ENCODE measurements at regions not wholly inside any gene's neighbourhood (a gene's known extent, or its start where the extent isn't known, plus 50 kb on each side); places are given as distances from the start of the nearest gene placed in this dataset.

- no peak overlapping the region for H3K4me3 ChIP-seq (ENCODE audit: low read depth, low read length)
- DNase-seq (ENCODE audit: low read depth): no peak
- TF ChIP-seq MYC (IDR thresholded peaks at IDR 0.05; ENCODE audit: low read depth, low read length): no peak
- TF ChIP-seq MAX (IDR thresholded peaks at IDR 0.05; ENCODE audit: low read depth, low read length): no peak
- TF ChIP-seq POLR2A (IDR thresholded peaks at IDR 0.05; ENCODE audit: extremely low read depth, insufficient read length): no peak
- no peak for TF ChIP-seq CTCF (IDR thresholded peaks at IDR 0.05; ENCODE audit: low read depth, low read length)
Measured at GRCh38 chr2:8361930-8362329, 319.9 kb upstream of the ID2 start.

GRCh38 chr2:8363161-8363560 lies 318.7 kb upstream of the ID2 start:
- no peak overlapping the region for H3K4me3 ChIP-seq (ENCODE audit: low read depth, low read length)
- TF ChIP-seq MYC (IDR thresholded peaks at IDR 0.05; ENCODE audit: low read depth, low read length) (no peak), CTCF (IDR thresholded peaks at IDR 0.05; ENCODE audit: low read depth, low read length) (no peak), POLR2A (IDR thresholded peaks at IDR 0.05; ENCODE audit: extremely low read depth, insufficient read length) (no peak), MAX (IDR thresholded peaks at IDR 0.05; ENCODE audit: low read depth, low read length) (no peak)
- no peak for DNase-seq (ENCODE audit: low read depth)

GRCh38 chr2:8364668-8365067 lies 317.2 kb upstream of the ID2 start:
- TF ChIP-seq POLR2A (IDR thresholded peaks at IDR 0.05; ENCODE audit: extremely low read depth, insufficient read length) (no peak), CTCF (IDR thresholded peaks at IDR 0.05; ENCODE audit: low read depth, low read length) (no peak), MAX (IDR thresholded peaks at IDR 0.05; ENCODE audit: low read depth, low read length) (no peak), MYC (IDR thresholded peaks at IDR 0.05; ENCODE audit: low read depth, low read length) (no peak)
- no peak overlapping the region for H3K4me3 ChIP-seq (ENCODE audit: low read depth, low read length)
- DNase-seq (ENCODE audit: low read depth): no peak

- TF ChIP-seq CTCF (IDR thresholded peaks at IDR 0.05; ENCODE audit: low read depth, low read length) (no peak), POLR2A (IDR thresholded peaks at IDR 0.05; ENCODE audit: extremely low read depth, insufficient read length) (no peak), MYC (IDR thresholded peaks at IDR 0.05; ENCODE audit: low read depth, low read length) (no peak), MAX (IDR thresholded peaks at IDR 0.05; ENCODE audit: low read depth, low read length) (no peak)
- DNase-seq (ENCODE audit: low read depth): no peak
Measured at GRCh38 chr2:8365331-8365910, 316.4 kb upstream of the ID2 start.

GRCh38 chr2:8367833-8368232 lies 314.0 kb upstream of the ID2 start:
- TF ChIP-seq POLR2A (IDR thresholded peaks at IDR 0.05; ENCODE audit: extremely low read depth, insufficient read length) (no peak), MAX (IDR thresholded peaks at IDR 0.05; ENCODE audit: low read depth, low read length) (no peak), CTCF (IDR thresholded peaks at IDR 0.05; ENCODE audit: low read depth, low read length) (no peak), MYC (IDR thresholded peaks at IDR 0.05; ENCODE audit: low read depth, low read length) (no peak)
- DNase-seq (ENCODE audit: low read depth): no peak
- no peak overlapping the region for H3K4me3 ChIP-seq (ENCODE audit: low read depth, low read length)

More at GRCh38 chr2:8365331-8365910, 316.4 kb upstream of the ID2 start:
- no peak overlapping the region for H3K4me3 ChIP-seq (ENCODE audit: low read depth, low read length)

All from NB4 (cell line).